ENCODE measurements at regions not wholly inside any gene's neighbourhood (a gene's known extent, or its start where the extent isn't known, plus 50 kb on each side); places are given as distances from the start of the nearest gene placed in this dataset.

- TF ChIP-seq, protein P1, sequence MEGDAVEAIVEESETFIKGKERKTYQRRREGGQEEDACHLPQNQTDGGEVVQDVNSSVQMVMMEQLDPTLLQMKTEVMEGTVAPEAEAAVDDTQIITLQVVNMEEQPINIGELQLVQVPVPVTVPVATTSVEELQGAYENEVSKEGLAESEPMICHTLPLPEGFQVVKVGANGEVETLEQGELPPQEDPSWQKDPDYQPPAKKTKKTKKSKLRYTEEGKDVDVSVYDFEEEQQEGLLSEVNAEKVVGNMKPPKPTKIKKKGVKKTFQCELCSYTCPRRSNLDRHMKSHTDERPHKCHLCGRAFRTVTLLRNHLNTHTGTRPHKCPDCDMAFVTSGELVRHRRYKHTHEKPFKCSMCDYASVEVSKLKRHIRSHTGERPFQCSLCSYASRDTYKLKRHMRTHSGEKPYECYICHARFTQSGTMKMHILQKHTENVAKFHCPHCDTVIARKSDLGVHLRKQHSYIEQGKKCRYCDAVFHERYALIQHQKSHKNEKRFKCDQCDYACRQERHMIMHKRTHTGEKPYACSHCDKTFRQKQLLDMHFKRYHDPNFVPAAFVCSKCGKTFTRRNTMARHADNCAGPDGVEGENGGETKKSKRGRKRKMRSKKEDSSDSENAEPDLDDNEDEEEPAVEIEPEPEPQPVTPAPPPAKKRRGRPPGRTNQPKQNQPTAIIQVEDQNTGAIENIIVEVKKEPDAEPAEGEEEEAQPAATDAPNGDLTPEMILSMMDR (IDR thresholded peaks at IDR 0.05), result peak in 9 of 12 donors; percentile 15 to 56 (median 44)
- TF ChIP-seq POLR2A (IDR thresholded peaks at IDR 0.05), result no peak
Observed at GRCh38 chr13:23510979-23511735, 59.1 kb upstream of the TNFRSF19 start.
